HL-60/S4 treated with retinoic acid at 250 ng/mL for 4 days and 3 days (cell line): ENCODE measurements at regions not wholly inside any gene's neighbourhood (a gene's known extent, or its start where the extent isn't known, plus 50 kb on each side); places are given as distances from the start of the nearest gene placed in this dataset.

Source experiments
- in situ Hi-C: fragments of 300-500 bp; cut with MboI; formaldehyde crosslinking; loops from 2 replicates; pipeline ENCODE4 v1.7.0; 2022; ENCODE audit warnings: low sequenced_read_pairs

- in situ Hi-C loops: no loop called here
These were observed 332.5 kb downstream of the CD83 start for GRCh38 chr6:14450133-14450504.

GRCh38 chr6:14450578-14450977 lies 333.0 kb downstream of the CD83 start:
- in situ Hi-C loops: no loop called here

- in situ Hi-C loops: no loop called here
These were observed 334.2 kb downstream of the CD83 start for GRCh38 chr6:14451594-14452374.

GRCh38 chr6:14452567-14453527 lies 335.3 kb downstream of the CD83 start:
- in situ Hi-C loops: no loop called here

- in situ Hi-C loops: no loop called here
These were observed 336.3 kb downstream of the CD83 start for GRCh38 chr6:14453712-14454472.

GRCh38 chr6:14454473-14454775 lies 336.9 kb downstream of the CD83 start:
- in situ Hi-C loops: no loop called here

- in situ Hi-C loops: no loop called here
These were observed 337.9 kb downstream of the CD83 start for GRCh38 chr6:14455427-14455826.

GRCh38 chr6:14455876-14456648 lies 338.5 kb downstream of the CD83 start:
- in situ Hi-C loops: no loop called here

- in situ Hi-C loops: no loop called here
These were observed 339.4 kb downstream of the CD83 start for GRCh38 chr6:14456941-14457340.

- in situ Hi-C loops: no loop called here
These were observed 341.2 kb downstream of the CD83 start for GRCh38 chr6:14458669-14459266.

- in situ Hi-C loops: no loop called here
These were observed 341.7 kb downstream of the CD83 start for GRCh38 chr6:14459315-14459714.

GRCh38 chr6:14460556-14460955 lies 343.0 kb downstream of the CD83 start:
- in situ Hi-C loops: no loop called here

GRCh38 chr6:14462135-14462534 lies 344.6 kb downstream of the CD83 start:
- in situ Hi-C loops: no loop called here

- in situ Hi-C loops: no loop called here
These were observed 345.0 kb downstream of the CD83 start for GRCh38 chr6:14462566-14462965.

- in situ Hi-C loops: no loop called here
These were observed 345.5 kb downstream of the CD83 start for GRCh38 chr6:14463110-14463509.

- in situ Hi-C loops: no loop called here
These were observed 346.5 kb downstream of the CD83 start for GRCh38 chr6:14464055-14464454.

GRCh38 chr6:14464716-14465115 lies 347.1 kb downstream of the CD83 start:
- in situ Hi-C loops: no loop called here

GRCh38 chr6:14466278-14466677 lies 348.7 kb downstream of the CD83 start:
- in situ Hi-C loops: no loop called here

GRCh38 chr6:14467591-14467990 lies 350.0 kb downstream of the CD83 start:
- in situ Hi-C loops: no loop called here

GRCh38 chr6:14468647-14469321 lies 351.2 kb downstream of the CD83 start:
- in situ Hi-C loops: no loop called here
